Uterus (tissue), 2 donors: ENCODE measurements at regions not wholly inside any gene's neighbourhood (a gene's known extent, or its start where the extent isn't known, plus 50 kb on each side); places are given as distances from the start of the nearest gene placed in this dataset.

Source experiments
- CTCF ChIP-seq, 4 experiments: fragments of 200-600 bp in 2 of 4; fragments of 450-650 bp in 2 of 4; sonication (generic) in 2 of 4; IDR thresholded peaks; one replicate each; pipeline ENCODE4 v1.5.1; 2016 to 2019; ENCODE audit warnings: antibody characterized with exemption in 4 of 4, mild to moderate bottlenecking in 2 of 4, moderate library complexity in 1 of 4
- POLR2A ChIP-seq, 2 donors: fragments of 450-650 bp; IDR thresholded peaks; one replicate each; pipeline ENCODE4 v1.6.1; 2016; ENCODE audit warnings: antibody characterized with exemption in 2 of 2, mild to moderate bottlenecking in 1 of 2, moderate library complexity in 1 of 2

- TF ChIP-seq CTCF (IDR thresholded peaks at IDR 0.05) (no peak), POLR2A (IDR thresholded peaks at IDR 0.05) (no peak)
These were observed 175.5 kb upstream of the CASK start for GRCh38 chrX:42098900-42099299.
